ENCODE measurements at regions not wholly inside any gene's neighbourhood (a gene's known extent, or its start where the extent isn't known, plus 50 kb on each side); places are given as distances from the start of the nearest gene placed in this dataset.

DNA sequence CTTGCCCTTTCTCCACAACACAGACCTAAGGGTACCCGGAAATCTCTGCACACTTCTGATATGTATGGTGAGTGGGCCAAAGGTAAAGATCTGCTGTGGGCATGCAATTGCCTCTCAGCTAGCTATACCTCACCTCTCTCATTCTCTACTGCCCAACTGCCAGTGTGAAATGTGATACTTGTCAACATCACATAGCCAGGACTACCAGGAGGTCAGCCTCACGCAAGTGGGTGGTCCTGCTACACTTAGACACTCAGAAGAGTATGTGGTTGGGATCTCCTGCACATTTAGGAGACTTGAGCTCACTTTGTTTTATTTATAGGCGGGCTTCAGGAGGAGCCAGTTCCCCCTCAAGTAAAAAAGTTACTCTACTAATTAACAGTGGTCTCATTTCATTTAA lies 88.0 kb upstream of the MAN2A1 start:
- no peak for TF ChIP-seq POLR2A (IDR thresholded peaks at IDR 0.05; ENCODE audit: low read depth, low read length)
- TF ChIP-seq POLR2AphosphoS5 (IDR thresholded peaks at IDR 0.05; ENCODE audit: low read depth, low read length): no peak
